Left ventricle myocardium inferior (tissue), 1 donor: ENCODE measurements at regions not wholly inside any gene's neighbourhood (a gene's known extent, or its start where the extent isn't known, plus 50 kb on each side); places are given as distances from the start of the nearest gene placed in this dataset.
"Not testable (repeated sequence)": the region's sequence is repeated elsewhere in the genome, so short reads cannot be mapped to it uniquely, and the experiment has no call there.

Experiments used
- DNase-seq: peaks from one replicate; pipeline ENCODE4 v3.0.0-alpha.2; 2020
- H3K27ac ChIP-seq: fragments of 200-600 bp; replicated peaks from 2 replicates; pipeline ENCODE4 v1.8.0; 2021
- H3K27me3 ChIP-seq: fragments of 200-600 bp; 2 replicates; pipeline ENCODE4 v1.8.0; 2021; ENCODE audit warnings: low read depth
- H3K36me3 ChIP-seq: fragments of 200-600 bp; 2 replicates; pipeline ENCODE4 v1.8.0; 2021
- H3K4me1 ChIP-seq: fragments of 200-600 bp; 2 replicates; pipeline ENCODE4 v1.8.0; 2021
- H3K4me3 ChIP-seq: fragments of 200-600 bp; 2 replicates; pipeline ENCODE4 v1.8.0; 2021; ENCODE audit warnings: mild to moderate bottlenecking, moderate library complexity
- H3K9me3 ChIP-seq: fragments of 200-600 bp; replicated peaks from 2 replicates; pipeline ENCODE4 v1.8.0; 2021
- CTCF ChIP-seq: fragments of 200-600 bp; IDR thresholded peaks from 2 replicates; pipeline ENCODE4 v1.8.0; 2021; ENCODE audit warnings: antibody characterized with exemption, mild to moderate bottlenecking, borderline replicate concordance
- intact Hi-C: fragments of 100-400 bp; cut with micrococcal nuclease; formaldehyde crosslinking; loops from one replicate; pipeline ENCODE4 v1.11.0; 2022
- donor health status: DM: no; HTN: yes; CAD: no; lungs with severe emphysema.

DNA sequence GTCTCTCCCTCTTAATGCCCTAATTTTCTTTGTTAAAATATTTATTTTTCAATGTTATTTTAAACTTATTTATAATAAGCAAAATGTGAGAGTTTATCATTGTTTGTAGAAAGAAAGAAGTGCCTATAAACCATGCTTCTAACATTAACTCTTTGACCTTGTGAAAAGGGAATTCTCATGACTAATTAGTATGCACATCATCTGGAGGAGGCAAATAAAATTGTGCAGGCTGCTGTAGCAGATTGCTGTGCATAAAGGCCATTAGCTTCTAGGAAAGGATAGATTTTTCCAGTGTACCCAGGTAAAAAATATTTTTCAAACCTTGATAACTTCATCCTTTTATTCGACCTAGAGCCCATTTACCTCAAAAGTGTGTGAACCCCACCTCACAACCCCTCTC is 84.6 kb upstream of the GUCY1A1 start:
- H3K27me3 ChIP-seq = no peaks in the 10 kb centered on the region
- H3K27ac ChIP-seq = no peak overlapping the region
- no peak for DNase-seq
- intact Hi-C loops = no loop called here
- no peak overlapping the region for H3K4me3 ChIP-seq
- H3K36me3 ChIP-seq = no peaks in the 10 kb centered on the region
- peaks cover 21% of the 10 kb centered on the region for H3K4me1 ChIP-seq
- no peaks in the 10 kb centered on the region for H3K9me3 ChIP-seq
- no peak for TF ChIP-seq CTCF

DNA sequence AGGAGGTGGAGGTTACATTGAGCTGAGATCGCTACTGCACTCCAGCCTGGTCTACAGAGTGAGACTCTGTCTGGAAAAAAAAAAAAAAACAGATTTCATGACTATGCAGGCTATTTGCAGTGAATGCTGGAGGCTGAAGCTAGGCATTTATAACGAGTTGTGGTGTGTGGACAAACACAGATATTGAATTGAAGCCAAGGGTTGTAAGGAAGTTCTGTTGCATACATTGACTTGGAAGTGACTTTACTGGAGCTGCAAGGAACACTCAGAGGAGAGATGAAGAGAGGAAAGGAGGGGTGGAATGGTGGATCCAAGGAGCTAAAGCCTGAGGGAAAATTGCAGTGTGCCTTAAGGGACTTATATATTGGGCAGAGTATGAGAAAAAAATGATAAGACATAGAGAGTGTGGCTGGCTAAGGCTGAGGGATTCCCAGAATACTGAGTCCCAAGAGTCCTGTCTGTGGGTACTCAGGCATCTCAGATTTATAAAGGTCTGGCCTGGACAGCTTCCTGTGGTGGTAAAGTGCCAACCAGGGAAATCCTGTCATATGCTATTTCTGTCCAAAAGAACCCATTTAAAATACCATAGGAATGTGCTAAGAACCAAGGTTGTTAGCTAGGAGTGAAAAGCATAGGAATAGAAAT is 87.8 kb upstream of the GUCY1A1 start:
- Histone ChIP-seq H3K9me3 (peaks cover 3% of the 10 kb centered on the region), H3K4me3 (no peak overlapping the region), H3K36me3 (no peaks in the 10 kb centered on the region), H3K27me3 (no peaks in the 10 kb centered on the region), H3K4me1 (peaks cover 21% of the 10 kb centered on the region), H3K27ac (peak overlapping the region; percentile 19)
- intact Hi-C loops = no loop called here
- no peak for TF ChIP-seq CTCF
- DNase-seq = no peak

DNA sequence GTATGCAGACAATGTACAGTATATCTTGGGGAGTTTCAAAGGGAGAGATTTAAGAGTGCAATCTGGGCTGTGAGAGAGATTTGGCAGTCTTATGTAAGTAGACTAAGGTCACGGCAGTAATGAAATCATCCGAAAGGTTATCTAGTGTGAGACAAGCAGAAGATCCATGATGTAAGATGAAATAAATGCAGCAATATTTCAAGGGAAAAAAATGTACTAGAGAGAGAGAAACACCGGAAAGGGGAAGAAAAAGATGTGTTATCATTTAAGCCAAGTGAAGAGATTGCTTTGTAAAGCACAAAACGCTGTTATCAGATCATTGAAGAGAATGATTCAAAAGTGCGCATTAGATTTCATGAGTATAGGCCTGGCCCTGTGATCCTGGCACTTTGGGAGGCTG is 88.4 kb upstream of the GUCY1A1 start:
- Histone ChIP-seq H3K36me3 (no peaks in the 10 kb centered on the region), H3K4me1 (peaks cover 21% of the 10 kb centered on the region), H3K9me3 (peaks cover 7% of the 10 kb centered on the region), H3K27ac (peak overlapping the region; percentile 19), H3K27me3 (no peaks in the 10 kb centered on the region), H3K4me3 (no peak overlapping the region)
- intact Hi-C loops = no loop called here
- DNase-seq = no peak
- no peak for TF ChIP-seq CTCF

- H3K9me3 ChIP-seq, intact Hi-C loops, H3K27me3 ChIP-seq: not testable (repeated sequence)
Measured at GRCh38 chr4:155574329-155574728, 92.3 kb upstream of the GUCY1A1 start.

DNA sequence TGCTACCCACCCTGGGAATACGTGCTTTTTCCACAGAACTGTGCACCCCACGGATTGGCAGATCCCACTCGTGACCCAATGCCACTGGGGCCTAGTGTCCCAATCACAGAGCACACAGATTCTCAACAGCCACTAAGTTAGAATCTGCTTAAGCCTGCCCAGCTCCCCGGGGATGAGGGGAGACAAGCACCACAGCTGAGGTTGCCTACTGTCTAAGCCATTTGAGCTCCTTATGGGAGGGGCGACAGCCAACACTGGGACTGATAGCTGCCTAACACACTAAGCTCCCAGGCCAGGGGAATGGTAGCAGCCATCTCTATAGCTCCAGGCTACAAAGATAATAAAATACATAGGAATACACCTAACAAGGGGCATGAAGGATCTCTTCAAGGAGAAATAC is 93.5 kb upstream of the GUCY1A1 start:
- H3K4me1 ChIP-seq = peaks cover 20% of the 10 kb centered on the region
- no peak overlapping the region for H3K4me3 ChIP-seq
- intact Hi-C loops = no loop called here
- no peak overlapping the region for H3K27ac ChIP-seq
- DNase-seq = no peak
- H3K27me3 ChIP-seq = no peaks in the 10 kb centered on the region
- H3K9me3 ChIP-seq = peaks cover 7% of the 10 kb centered on the region
- TF ChIP-seq CTCF = no peak
- no peaks in the 10 kb centered on the region for H3K36me3 ChIP-seq

More at GRCh38 chr4:155574329-155574728, 92.3 kb upstream of the GUCY1A1 start:
- H3K36me3 ChIP-seq, H3K27ac ChIP-seq, H3K4me3 ChIP-seq, DNase-seq: not testable (repeated sequence)
- H3K4me1 ChIP-seq = peaks cover 32% of the 10 kb centered on the region

- Histone ChIP-seq H3K9me3 (peaks cover 7% of the 10 kb centered on the region), H3K27me3 (no peaks in the 10 kb centered on the region), H3K27ac (peak overlapping the region; percentile 79), H3K4me3 (no peak overlapping the region), H3K4me1 (peaks cover 16% of the 10 kb centered on the region), H3K36me3 (no peaks in the 10 kb centered on the region)
- DNase-seq = no peak
- TF ChIP-seq CTCF = no peak
- intact Hi-C loops = no loop called here
Measured at GRCh38 chr4:155572106-155572703, 94.4 kb upstream of the GUCY1A1 start.
